ENCODE measurements at regions not wholly inside any gene's neighbourhood (a gene's known extent, or its start where the extent isn't known, plus 50 kb on each side); places are given as distances from the start of the nearest gene placed in this dataset.

DNA sequence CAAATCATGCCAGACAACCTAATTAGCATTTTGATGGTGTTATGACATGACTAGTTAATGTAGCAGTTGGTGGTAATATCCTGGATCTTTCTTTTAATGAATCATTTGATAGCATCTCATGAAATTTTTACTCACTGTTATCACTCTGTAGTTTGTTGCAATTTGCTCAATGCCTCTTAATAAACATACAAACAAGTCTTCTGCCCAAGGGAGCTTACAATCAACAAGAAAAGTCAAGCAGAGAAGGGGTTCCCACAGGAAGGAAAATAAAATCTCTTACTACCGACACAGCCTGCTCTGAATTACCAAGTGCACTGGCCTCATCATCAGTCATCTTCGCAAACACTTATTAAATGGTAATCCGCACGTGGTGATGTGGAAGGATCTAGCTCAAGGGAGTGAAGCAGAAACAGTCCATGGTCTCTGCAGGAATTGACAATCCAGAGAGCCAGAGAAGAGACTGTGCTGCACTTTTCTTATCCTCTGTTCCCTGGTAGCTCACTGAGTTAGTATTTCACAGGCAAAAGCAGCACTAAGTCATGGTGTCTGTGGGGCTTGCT, 263.5 kb downstream of the EPHA4 start:
- no peaks in the 10 kb centered on the region for H3K4me1 ChIP-seq
- H3K4me3 ChIP-seq: no peak overlapping the region
- intact Hi-C loops (cut with DNase I; ENCODE audit: low total_unique reads): no loop called here
- H3K9me3 ChIP-seq: no peaks in the 10 kb centered on the region
- TF ChIP-seq POLR2A (IDR thresholded peaks at IDR 0.05) (no peak), POLR2AphosphoS5 (IDR thresholded peaks at IDR 0.05) (no peak), EP300 (IDR thresholded peaks at IDR 0.05) (no peak)
- TF ChIP-seq, protein P1, sequence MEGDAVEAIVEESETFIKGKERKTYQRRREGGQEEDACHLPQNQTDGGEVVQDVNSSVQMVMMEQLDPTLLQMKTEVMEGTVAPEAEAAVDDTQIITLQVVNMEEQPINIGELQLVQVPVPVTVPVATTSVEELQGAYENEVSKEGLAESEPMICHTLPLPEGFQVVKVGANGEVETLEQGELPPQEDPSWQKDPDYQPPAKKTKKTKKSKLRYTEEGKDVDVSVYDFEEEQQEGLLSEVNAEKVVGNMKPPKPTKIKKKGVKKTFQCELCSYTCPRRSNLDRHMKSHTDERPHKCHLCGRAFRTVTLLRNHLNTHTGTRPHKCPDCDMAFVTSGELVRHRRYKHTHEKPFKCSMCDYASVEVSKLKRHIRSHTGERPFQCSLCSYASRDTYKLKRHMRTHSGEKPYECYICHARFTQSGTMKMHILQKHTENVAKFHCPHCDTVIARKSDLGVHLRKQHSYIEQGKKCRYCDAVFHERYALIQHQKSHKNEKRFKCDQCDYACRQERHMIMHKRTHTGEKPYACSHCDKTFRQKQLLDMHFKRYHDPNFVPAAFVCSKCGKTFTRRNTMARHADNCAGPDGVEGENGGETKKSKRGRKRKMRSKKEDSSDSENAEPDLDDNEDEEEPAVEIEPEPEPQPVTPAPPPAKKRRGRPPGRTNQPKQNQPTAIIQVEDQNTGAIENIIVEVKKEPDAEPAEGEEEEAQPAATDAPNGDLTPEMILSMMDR (IDR thresholded peaks at IDR 0.05): no peak
- H3K27ac ChIP-seq: no peak overlapping the region
- H3K36me3 ChIP-seq: no peaks in the 10 kb centered on the region
- WGBS, 5 donors: 78 to 82% (median 79%) methylated on average over 4 of the region's 4 CpGs
- no peaks in the 10 kb centered on the region for H3K27me3 ChIP-seq
- no peak for DNase-seq

DNA sequence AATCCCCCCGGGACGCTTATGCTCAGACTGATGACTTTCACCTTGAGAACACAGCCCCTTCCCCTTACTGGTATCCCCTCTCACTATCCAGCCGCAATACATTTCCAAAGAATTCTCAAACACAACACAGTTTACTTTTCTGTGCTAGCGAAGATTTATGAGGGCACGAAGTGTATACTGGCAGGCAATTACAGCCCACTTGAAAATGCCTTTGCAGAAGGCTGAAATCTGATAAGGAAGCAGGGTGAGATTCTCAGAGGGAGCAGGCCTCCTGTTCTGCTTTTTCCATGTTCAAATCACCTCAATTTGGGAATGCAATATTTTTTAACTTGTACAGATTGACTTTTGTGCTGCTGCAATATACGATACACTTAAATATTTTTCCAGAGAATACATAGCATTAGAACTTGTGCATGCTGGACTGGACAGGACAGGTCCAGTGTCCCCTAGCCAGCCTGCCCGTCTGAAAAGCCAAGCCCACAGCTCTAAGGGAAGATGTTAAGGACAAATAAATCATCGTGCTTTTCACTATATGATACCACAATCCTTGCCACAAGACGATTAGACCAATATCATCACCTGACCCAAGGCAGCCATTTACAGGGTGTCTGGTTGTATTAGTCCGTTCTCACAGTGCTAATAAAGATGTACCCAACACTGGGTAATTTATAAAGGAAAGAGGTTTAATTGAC, 262.1 kb downstream of the EPHA4 start:
- 69 to 76% (median 73%) methylated on average over 10 of the region's 10 CpGs for WGBS, 5 donors
- TF ChIP-seq POLR2AphosphoS5 (IDR thresholded peaks at IDR 0.05): no peak
- TF ChIP-seq POLR2A (IDR thresholded peaks at IDR 0.05): no peak
- TF ChIP-seq EP300 (IDR thresholded peaks at IDR 0.05): no peak
- TF ChIP-seq, protein P1 (IDR thresholded peaks at IDR 0.05): no peak

DNA sequence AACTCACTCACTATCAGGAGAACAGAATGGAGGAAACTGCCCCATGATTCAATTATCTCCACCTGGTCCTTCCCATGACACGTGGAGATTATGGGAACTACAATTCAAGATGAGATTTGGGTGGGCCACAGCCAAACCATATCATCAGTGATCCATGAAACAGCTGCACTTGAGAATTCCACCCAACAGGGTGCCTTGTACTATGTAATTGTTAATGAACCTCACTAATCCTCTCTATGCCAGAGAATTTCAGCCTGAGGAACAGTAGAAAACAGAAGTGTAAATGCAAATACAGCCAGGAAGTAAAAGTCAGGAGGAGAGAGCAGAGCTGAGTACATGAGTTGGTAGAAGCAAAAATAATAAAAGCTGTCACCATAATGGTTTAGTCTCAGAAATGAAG, 261.4 kb downstream of the EPHA4 start:
- no peaks in the 10 kb centered on the region for H3K36me3 ChIP-seq
- H3K27me3 ChIP-seq: no peaks in the 10 kb centered on the region
- intact Hi-C loops (cut with DNase I; ENCODE audit: low total_unique reads): no loop called here
- DNase-seq: no peak
- no peaks in the 10 kb centered on the region for H3K9me3 ChIP-seq
- no peak overlapping the region for H3K27ac ChIP-seq
- 64 to 92% (median 91%) methylated on average over 1 of the region's 1 CpG for WGBS, 5 donors
- TF ChIP-seq, protein P1 (IDR thresholded peaks at IDR 0.05): no peak
- TF ChIP-seq EP300 (IDR thresholded peaks at IDR 0.05): no peak
- TF ChIP-seq POLR2AphosphoS5 (IDR thresholded peaks at IDR 0.05): no peak
- no peak for TF ChIP-seq POLR2A (IDR thresholded peaks at IDR 0.05)
- H3K4me1 ChIP-seq: no peaks in the 10 kb centered on the region
- H3K4me3 ChIP-seq: no peak overlapping the region

More for the DNA sequence above, 262.1 kb downstream of the EPHA4 start:
- intact Hi-C loops (cut with DNase I; ENCODE audit: low total_unique reads): no loop called here
- Histone ChIP-seq H3K4me3 (no peak overlapping the region), H3K27ac (no peak overlapping the region), H3K27me3 (no peaks in the 10 kb centered on the region), H3K36me3 (no peaks in the 10 kb centered on the region), H3K4me1 (no peaks in the 10 kb centered on the region), H3K9me3 (no peaks in the 10 kb centered on the region)
- DNase-seq: no peak

DNA sequence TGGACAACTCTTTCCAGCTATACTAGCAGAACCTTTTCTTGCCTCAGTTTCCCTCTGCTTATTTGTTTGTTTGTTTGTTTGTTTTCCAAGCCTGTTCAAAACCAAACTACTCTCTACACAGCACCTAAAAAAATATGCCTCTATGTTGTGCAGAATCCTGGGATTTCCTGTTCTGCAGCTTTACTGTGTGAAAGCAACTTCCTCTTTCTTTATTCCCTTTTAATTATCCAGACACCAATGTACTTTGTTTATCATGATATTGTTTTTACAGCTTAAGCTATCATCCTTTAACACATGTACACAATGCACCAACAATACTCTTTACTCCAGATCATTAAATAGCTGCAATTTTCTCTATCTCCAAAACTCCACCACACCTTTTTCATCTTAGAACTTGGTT, 259.5 kb downstream of the EPHA4 start:
- DNase-seq: no peak
- TF ChIP-seq POLR2AphosphoS5 (IDR thresholded peaks at IDR 0.05): no peak
- TF ChIP-seq POLR2A (IDR thresholded peaks at IDR 0.05): no peak
- TF ChIP-seq, protein P1 (IDR thresholded peaks at IDR 0.05): no peak
- no peak for TF ChIP-seq EP300 (IDR thresholded peaks at IDR 0.05)
- Histone ChIP-seq H3K27ac (no peak overlapping the region), H3K27me3 (no peaks in the 10 kb centered on the region), H3K9me3 (no peaks in the 10 kb centered on the region), H3K4me3 (no peak overlapping the region), H3K4me1 (no peaks in the 10 kb centered on the region), H3K36me3 (no peaks in the 10 kb centered on the region)
- intact Hi-C loops (cut with DNase I; ENCODE audit: low total_unique reads): no loop called here
